OCI-LY1 (cell line): ENCODE measurements at regions not wholly inside any gene's neighbourhood (a gene's known extent, or its start where the extent isn't known, plus 50 kb on each side); places are given as distances from the start of the nearest gene placed in this dataset.

Experiments
- H2AFZ ChIP-seq: fragments of 200-600 bp; sonication (generic), shearing (Covaris generic); 2 replicates; pipeline ENCODE4 v1.6.0; 2014; ENCODE audit warnings: antibody characterized with exemption, mild to moderate bottlenecking, low read length
- H3F3A ChIP-seq: fragments of 200-600 bp; sonication (generic), shearing (Covaris generic); 2 replicates; pipeline ENCODE4 v1.6.0; 2014; ENCODE audit warnings: mild to moderate bottlenecking, antibody characterized with exemption, low read length, moderate library complexity; ENCODE audit not compliant: insufficient read depth
- H3K27ac ChIP-seq: fragments of 200-600 bp; sonication (generic); 2 replicates; pipeline ENCODE4 v1.5.1; 2014; ENCODE audit warnings: low read length, mixed run types, mild to moderate bottlenecking, low read depth; ENCODE audit not compliant: poor library complexity, severe bottlenecking
- H3K27me3 ChIP-seq: fragments of 200-600 bp; sonication (generic); 2 replicates; pipeline ENCODE4 v1.6.0; 2014; ENCODE audit warnings: antibody characterized with exemption, mild to moderate bottlenecking, low read length, moderate library complexity; ENCODE audit not compliant: insufficient read depth
- H3K36me3 ChIP-seq: fragments of 200-600 bp; sonication (generic); 2 replicates; pipeline ENCODE4 v1.6.1; 2014; ENCODE audit warnings: mild to moderate bottlenecking, antibody characterized with exemption, low read length, moderate library complexity, mixed read lengths; ENCODE audit not compliant: insufficient read depth
- H3K4me1 ChIP-seq: fragments of 200-600 bp; sonication (generic); 2 replicates; pipeline ENCODE4 v1.5.1; 2014; ENCODE audit warnings: mild to moderate bottlenecking, low read length, moderate library complexity; ENCODE audit not compliant: insufficient read depth, severe bottlenecking
- H3K4me2 ChIP-seq: fragments of 200-600 bp; sonication (generic), shearing (Covaris generic); 2 replicates; pipeline ENCODE4 v1.6.1; 2014; ENCODE audit warnings: low read length
- H3K4me3 ChIP-seq: fragments of 200-600 bp; sonication (generic); 2 replicates; pipeline ENCODE4 v1.5.1; 2014; ENCODE audit warnings: low read length, low read depth, mild to moderate bottlenecking, mixed read lengths; ENCODE audit not compliant: poor library complexity, severe bottlenecking
- H3K79me2 ChIP-seq: fragments of 200-600 bp; shearing (Covaris generic); 2 replicates; pipeline ENCODE4 v1.6.1; 2016; ENCODE audit warnings: mixed run types, low read length, mixed read lengths; ENCODE audit not compliant: insufficient read depth
- H3K9ac ChIP-seq: fragments of 200-600 bp; sonication (generic), shearing (Covaris generic); 2 replicates; pipeline ENCODE4 v1.6.1; 2014; ENCODE audit warnings: mild to moderate bottlenecking, low read length, mixed read lengths
- H3K9me2 ChIP-seq: fragments of 200-600 bp; sonication (generic), shearing (Covaris generic); 2 replicates; pipeline ENCODE4 v1.6.1; 2014; ENCODE audit warnings: low read depth, mild to moderate bottlenecking, low read length, mixed read lengths
- H3K9me3 ChIP-seq: fragments of 200-600 bp; shearing (Covaris generic); 2 replicates; pipeline ENCODE4 v1.6.1; 2014; ENCODE audit warnings: low read length, mixed read lengths
- H4K20me1 ChIP-seq: fragments of 200-600 bp; sonication (generic), shearing (Covaris generic); 2 replicates; pipeline ENCODE4 v1.6.0; 2016; ENCODE audit warnings: mild to moderate bottlenecking, low read length; ENCODE audit not compliant: insufficient read depth
- EZH2 ChIP-seq: fragments of 200-600 bp; sonication (generic), shearing (Covaris generic); IDR thresholded peaks from 2 replicates; pipeline ENCODE4 v1.8.0; 2017; ENCODE audit warnings: borderline replicate concordance, mixed run types, mild to moderate bottlenecking, antibody characterized with exemption, low read length, moderate library complexity, mixed read lengths
- TF ChIP-seq, protein P1 (sequence below): fragments of 200-600 bp; sonication (generic), shearing (Covaris generic); IDR thresholded peaks from 2 replicates; pipeline ENCODE4 v1.5.1; 2017; ENCODE audit warnings: mild to moderate bottlenecking, antibody characterized with exemption, low read length, moderate library complexity, mixed read lengths

GRCh38 chrX:79443121-79443520 is 76.0 kb upstream of the ITM2A start:
- H3K27ac ChIP-seq, result no peak overlapping the region
- no peaks in the 10 kb centered on the region for H3K4me1 ChIP-seq
- no peaks in the 10 kb centered on the region for H3K36me3 ChIP-seq
- H3K9me2 ChIP-seq, result no peaks in the 10 kb centered on the region
- no peaks in the 10 kb centered on the region for H4K20me1 ChIP-seq
- H3K9ac ChIP-seq, result no peak overlapping the region
- no peak overlapping the region for H2AFZ ChIP-seq
- no peak overlapping the region for H3K4me3 ChIP-seq
- no peaks in the 10 kb centered on the region for H3K27me3 ChIP-seq
- no peak overlapping the region for H3K4me2 ChIP-seq
- no peaks in the 10 kb centered on the region for H3K79me2 ChIP-seq
- no peak for TF ChIP-seq EZH2
- TF ChIP-seq, protein P1, sequence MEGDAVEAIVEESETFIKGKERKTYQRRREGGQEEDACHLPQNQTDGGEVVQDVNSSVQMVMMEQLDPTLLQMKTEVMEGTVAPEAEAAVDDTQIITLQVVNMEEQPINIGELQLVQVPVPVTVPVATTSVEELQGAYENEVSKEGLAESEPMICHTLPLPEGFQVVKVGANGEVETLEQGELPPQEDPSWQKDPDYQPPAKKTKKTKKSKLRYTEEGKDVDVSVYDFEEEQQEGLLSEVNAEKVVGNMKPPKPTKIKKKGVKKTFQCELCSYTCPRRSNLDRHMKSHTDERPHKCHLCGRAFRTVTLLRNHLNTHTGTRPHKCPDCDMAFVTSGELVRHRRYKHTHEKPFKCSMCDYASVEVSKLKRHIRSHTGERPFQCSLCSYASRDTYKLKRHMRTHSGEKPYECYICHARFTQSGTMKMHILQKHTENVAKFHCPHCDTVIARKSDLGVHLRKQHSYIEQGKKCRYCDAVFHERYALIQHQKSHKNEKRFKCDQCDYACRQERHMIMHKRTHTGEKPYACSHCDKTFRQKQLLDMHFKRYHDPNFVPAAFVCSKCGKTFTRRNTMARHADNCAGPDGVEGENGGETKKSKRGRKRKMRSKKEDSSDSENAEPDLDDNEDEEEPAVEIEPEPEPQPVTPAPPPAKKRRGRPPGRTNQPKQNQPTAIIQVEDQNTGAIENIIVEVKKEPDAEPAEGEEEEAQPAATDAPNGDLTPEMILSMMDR, result no peak
- no peaks in the 10 kb centered on the region for H3F3A ChIP-seq
- H3K9me3 ChIP-seq, result no peaks in the 10 kb centered on the region

- no peak overlapping the region for H3K9ac ChIP-seq
- no peaks in the 10 kb centered on the region for H3K9me3 ChIP-seq
- no peaks in the 10 kb centered on the region for H3K79me2 ChIP-seq
Observed at GRCh38 chrX:79440336-79440735, 73.2 kb upstream of the ITM2A start.

More at GRCh38 chrX:79440336-79440735, 73.2 kb upstream of the ITM2A start:
- TF ChIP-seq, protein P1, result no peak
- no peak for TF ChIP-seq EZH2
- Histone ChIP-seq H3K4me3 (no peak overlapping the region), H3K9me2 (no peaks in the 10 kb centered on the region), H2AFZ (no peak overlapping the region), H3F3A (no peaks in the 10 kb centered on the region), H3K4me2 (no peak overlapping the region), H3K27me3 (no peaks in the 10 kb centered on the region), H3K27ac (no peak overlapping the region), H3K36me3 (no peaks in the 10 kb centered on the region), H3K4me1 (no peaks in the 10 kb centered on the region), H4K20me1 (no peaks in the 10 kb centered on the region)
